ENCODE measurements at regions not wholly inside any gene's neighbourhood (a gene's known extent, or its start where the extent isn't known, plus 50 kb on each side); places are given as distances from the start of the nearest gene placed in this dataset.
A peak's percentile ranks its signal among the peaks of the same experiment; 100 is the strongest.

DNA sequence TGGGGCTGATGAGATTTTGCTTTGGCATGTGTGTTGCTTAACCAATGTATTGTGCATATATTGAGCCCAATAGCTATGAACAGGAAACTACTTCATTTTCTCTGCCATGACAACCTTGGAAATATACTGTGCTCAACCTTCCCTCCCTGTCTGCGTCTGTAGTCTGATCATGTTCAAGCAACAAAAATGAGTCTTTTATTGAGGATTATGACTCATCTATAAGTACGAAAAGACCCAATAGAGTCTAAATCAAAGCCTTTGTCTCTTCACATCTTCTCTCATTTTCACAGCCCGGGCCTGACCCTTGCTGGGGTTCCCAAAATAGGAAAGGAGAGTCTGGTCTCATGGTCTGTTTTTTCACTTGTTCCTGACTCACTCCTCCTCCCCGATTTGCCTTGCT, 158.2 kb downstream of the CAND1 start:
- DNase-seq (ENCODE audit: low read depth): no peak

DNA sequence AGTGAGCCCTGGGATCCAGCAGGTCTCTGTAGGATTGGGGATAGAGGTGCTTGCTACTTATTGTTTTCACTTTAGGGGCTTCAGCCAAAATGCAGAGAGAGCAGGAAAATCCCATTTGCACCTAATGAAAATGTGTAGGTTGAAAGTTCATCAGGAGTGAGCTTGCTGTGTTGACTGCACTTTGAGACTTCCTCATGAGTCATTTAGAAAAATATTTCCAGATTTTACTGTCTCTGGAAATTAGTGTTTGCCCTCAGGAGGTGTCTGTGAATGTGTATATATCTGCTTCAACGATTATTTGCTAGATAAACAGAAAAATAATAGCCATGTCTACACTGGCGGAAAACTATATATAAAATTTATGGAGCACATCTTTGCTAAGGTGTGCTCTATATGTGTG, 159.3 kb downstream of the CAND1 start:
- DNase-seq (ENCODE audit: low read depth): no peak

DNA sequence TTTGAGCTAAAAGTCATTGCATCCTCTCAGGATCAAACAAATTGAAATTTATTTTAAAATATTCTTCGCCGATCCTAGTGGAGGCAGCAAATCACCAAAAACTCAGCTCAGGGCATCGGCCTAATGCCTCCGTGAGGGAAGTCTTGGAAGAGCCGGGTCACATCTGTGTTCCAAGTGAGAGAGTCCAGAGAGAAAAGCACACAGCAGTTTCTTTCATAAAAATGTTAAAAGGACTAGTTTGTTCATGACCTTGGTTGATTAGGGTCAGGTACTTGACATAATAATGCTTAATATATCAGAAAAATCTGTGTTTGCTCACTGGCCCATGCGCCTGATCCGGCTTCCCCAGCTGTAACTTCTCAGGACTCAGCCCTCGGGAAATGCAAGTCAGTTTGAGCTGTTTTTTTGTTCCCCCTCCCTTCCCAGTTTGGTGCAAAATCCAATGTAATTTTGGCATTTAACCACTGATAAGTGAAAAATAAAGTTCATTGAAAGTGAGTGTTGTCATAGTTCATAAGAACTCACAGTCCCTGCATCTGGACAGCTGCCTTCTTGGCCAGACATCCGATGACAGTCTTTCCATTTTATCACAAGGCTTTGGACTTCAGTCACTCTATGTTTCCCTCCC, 161.7 kb downstream of the CAND1 start:
- no peak for DNase-seq (ENCODE audit: low read depth)

DNA sequence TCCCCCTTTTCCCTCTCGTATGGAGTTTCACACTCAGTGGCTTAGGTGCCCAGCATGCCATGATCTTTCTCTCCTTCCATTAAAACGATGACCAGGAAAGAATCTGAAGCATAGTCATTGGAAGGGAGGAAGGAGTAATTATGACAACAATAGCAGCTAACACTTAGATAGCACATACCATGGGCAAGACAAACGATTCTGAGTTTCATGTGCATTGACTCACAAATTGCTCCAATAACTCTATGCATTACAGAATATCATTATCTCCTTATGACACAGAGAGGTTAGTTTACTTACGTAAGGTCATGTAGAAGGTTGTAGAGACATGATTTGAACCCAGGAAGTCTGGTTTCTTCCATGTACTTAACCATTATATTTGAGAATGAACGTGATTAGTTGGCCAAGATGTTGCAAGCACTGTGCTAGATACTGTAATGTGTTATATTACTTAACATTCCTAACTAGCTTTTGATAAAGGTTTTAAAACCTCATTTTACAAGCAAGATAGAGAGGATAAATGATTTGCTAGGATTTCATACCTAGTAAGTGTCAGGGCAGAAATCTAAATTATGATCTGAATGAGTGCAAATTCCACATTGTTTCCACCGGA, 162.4 kb downstream of the CAND1 start:
- no peak for DNase-seq (ENCODE audit: low read depth)

DNA sequence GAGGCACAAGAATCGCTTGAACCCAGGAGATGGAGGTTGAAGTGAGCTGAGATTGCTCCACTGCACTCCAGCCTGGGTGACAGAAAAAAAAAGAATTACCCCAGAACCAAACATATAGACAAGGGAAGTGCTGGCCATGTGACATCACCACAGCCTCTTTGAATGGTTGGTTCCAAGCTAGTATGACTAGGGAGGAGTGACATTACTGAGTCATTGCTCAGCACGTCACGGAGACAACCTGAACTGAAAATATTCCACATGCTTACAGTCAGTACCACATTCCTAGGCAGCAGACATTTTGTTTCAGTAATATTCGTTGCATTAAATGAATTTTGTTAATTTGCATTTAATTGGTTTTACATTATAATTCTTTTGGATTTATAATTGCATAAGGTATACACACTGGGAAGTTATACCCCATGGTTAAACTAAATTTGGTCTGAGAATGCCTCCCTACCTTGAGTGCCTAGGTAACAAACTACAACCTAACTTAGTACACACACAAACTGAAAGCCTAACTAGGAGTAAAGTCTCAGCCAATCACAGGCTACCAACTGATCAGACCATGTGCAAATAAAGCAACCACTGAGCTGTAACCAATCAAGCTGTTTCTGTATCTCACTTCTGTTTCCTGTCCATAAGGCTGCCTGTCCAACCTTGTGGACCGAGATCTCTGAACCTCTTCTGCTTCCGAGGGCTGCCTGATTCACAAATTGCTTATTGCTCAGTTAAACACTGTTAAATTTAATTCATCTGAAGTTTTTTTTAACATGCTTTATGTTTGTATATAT, 164.4 kb downstream of the CAND1 start:
- no peak for DNase-seq (ENCODE audit: low read depth)

DNA sequence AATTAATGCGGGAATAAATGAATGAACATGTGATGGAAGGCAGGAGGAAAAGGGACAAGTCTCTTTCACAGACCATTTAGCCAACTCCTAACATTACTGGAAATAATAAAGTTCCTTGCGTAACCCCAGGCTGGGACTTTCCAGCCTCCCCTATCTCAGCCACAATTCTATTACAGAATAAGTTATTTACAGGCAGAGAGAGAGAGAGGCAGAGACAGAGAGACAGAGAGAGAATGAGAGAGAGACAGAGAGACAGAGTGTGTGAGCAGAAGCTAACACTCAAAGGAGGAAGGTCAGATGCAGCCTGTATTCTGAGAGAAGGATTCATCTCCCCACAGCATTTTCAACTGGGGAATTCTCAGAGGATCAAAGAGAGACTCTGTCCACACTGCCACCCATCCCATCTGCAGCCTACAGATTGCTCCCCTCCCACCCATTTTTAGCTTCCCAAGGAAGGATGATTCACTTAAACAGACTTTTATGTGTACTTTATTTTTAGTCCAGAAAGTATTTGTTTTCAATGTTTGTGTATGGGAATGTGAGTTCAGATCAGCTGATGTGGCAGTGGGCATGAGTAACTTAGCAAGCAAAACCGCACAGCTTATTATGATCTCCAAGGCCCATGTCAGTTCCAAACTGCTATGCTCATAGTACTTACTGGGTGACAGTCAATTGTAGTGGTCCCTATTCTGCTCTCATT, 165.7 kb downstream of the CAND1 start:
- DNase-seq (ENCODE audit: low read depth): no peak

DNA sequence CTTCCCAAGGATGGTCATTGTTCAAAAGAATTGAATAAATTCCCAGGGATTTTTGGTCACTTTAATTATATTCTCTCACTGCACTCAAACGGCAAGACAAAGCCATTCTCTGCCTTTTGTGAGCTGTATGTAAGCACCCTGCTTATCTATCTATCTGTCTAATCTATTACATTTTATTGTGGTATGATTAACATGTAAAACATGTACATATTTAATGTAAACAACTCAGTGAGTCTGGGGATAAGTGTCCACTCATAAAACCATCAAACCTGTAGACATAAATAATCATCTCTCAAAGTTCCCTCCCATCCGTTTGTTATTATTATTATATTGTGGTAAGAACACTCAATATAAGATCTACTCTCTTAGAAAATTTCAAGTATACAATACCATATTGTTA, 167.1 kb downstream of the CAND1 start:
- no peak for DNase-seq (ENCODE audit: low read depth)

DNA sequence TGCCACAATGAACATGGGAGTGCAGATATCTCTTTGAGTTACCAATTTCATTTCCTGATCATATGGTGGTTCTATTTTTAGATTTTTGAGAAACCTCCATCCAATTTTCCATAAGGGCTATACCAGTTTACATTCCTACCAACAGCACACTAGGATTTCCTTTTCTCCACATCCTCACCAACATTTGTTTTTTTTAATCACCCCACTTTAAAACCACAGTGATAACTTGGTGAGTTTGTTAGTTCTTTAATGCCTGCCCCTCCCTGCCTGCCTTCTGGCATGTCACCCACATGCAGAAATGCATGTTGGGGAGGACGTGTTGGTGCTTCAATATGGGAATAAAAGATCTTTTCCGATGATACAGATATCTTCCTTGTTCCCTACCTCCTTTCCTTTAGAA, 167.9 kb downstream of the CAND1 start:
- DNase-seq (ENCODE audit: low read depth): no peak

DNA sequence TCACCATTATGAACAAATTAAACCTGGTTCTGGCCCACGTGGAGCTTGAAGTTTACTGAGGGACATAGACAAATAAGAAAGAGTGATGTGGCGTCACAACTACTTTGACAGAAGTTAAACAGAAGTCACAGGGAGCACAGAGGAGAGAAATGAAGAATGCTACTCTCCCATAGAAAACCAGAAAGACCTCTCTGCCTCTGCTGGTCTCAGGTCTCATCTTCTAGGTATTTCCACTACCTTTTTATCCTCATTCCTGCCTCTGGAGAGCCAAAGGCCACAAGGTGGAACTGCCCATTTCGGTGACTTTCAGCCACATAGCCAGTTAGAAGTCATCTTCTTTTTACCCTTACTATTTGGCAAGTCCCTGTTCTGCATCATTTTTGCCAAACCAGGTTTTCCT, 170.5 kb downstream of the CAND1 start:
- no peak for DNase-seq (ENCODE audit: low read depth)

DNA sequence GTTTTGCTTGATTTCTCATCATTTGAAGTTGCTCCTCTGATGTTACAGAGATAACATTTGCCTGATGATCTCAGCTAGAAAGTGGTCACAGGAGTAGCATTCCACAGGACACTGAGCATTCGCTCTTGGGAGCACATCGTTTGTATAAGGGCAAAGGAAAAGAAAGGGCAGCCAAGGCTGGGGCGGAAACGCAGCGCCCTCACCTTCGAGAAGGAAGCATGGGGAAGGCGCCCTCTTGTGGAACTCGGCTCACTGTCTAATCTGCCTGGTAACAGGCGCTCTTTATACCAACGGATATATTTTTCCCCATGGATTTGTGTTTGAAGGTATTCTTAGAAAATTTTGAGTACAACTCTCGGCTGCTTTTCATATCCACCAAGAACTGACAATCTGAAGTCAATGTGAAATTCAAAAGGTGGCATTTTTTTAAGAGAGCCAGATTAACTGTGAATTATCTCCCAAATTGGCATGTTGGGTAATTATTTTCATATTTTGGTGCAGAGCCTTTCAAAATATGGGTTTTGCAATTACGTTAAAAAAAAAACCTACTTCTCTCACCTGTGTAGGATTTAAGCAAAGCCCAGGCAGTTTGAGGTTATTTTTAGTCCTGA, 172.7 kb downstream of the CAND1 start:
- DNase-seq (ENCODE audit: low read depth): peak; percentile 63

DNA sequence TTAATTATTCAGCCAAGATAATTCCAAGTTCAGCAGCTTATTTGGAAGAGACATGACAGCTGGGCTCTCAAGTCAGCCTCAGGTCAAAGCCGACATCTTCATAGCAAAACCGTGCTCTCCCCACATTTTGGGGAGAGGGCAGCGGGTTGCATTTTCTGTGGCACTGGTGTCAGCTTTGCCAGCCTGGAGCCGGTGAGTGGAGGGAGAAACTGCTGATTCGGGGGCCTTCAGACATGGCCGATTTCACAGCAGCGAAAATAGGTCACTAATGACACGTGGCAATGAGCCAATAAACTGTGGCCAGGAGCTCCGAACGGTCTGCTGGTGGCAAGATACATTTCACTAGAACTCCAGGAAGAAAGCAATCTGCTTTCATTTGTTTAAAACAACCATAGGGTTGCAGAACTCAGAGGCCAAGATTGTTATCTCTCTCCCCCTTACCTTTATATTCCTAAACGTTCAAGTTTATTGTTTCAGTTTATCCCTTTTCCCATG, 173.2 kb downstream of the CAND1 start:
- DNase-seq (ENCODE audit: low read depth): no peak

DNA sequence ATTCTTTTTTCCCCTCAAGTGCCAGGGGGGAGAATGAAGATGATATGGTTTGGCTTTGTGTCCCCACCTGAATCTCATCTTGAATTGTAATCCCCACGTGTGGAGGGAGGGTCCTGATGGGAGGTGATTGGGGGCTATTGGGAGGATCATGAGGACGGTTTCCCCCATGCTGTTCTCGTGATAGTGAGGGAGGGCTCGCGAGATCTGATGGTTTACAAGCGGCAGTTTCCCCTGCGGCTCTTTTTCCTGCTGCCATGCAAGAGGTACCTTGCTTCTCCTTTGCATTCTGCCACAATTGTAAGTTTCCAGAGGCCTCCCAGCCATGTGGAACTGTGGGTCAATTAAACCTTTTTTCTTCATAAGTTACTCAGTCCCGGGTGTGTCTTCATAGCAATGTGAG, 173.7 kb downstream of the CAND1 start:
- DNase-seq (ENCODE audit: low read depth): no peak

DNA sequence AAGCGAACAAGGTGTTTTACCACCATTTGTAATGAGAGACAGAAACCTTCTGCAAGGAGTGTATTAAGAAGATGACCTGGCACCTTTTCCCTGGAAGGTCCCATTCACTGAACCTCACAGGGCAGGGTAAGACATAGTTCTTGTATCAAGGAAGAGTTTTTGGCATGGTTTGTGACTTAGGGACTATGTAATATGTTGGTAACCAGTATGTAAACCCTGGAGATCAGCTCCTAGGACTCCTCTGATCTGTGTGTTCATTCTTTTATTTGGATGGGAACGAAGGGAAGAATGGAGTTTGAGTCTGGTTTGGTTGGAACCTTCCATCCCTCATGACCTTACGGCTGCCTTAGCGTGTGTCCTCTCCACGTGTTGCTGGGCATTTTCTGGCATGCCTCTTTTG, 175.4 kb downstream of the CAND1 start:
- DNase-seq (ENCODE audit: low read depth): no peak

DNA sequence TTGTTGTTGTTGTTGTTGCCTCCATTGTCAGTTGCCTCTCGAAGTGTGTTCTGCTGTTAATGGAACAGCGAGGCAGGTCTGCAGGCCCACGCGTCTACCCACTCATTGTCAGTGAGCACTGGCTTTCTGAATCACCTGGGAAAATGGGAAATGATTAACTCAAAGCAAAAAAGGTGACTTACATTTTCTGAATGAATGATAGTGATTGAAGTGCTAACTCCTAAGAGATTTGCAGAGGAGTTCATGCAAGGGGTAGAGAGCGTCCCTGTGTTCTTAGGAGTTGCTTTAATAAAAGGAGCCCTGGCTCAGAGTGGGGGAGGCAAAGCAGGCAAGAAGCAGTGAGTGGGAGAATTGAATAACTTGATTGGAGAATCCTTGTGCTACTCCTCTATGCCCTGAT, 177.6 kb downstream of the CAND1 start:
- DNase-seq (ENCODE audit: low read depth): no peak

DNA sequence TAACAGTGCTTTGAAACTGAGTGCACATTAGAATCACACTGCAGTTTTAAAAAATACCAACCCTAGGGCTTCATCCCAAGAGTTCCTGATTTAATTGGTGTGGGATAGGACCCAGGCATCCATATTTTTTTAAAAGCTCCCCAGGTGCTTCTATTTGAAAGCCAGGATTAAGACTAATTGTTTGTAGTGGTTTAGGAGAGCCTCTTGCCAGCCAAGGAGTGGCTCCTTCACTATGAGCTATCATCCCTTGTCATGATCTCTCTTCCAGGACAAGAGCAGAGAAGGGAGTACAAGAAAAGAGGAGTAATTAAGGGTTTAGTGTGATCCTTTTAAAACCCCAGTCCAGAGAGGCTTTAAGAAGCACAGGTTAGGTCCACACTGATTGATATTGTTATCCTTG, 178.0 kb downstream of the CAND1 start:
- no peak for DNase-seq (ENCODE audit: low read depth)

DNA sequence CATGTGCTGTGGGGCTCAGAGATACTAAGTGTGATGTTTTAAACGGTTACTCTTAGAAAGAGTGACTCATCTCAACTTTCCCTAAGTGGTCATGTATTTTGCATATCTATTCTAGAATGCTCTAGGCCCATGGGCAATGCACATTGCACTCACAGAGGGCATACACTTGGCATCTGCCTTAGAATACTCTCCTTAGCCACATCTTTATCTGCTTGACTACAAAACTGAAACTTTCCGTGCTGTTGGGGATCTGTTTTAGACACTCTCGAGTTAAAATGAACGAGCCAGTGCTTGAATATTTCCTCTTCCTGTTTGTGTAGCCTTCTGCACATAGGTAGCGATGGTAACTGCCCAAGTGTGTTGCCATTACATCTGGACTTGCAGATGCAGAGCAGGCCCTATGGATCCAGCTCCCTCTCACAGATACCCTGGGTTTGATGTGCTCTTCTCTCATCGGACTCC, 180.5 kb downstream of the CAND1 start:
- no peak for DNase-seq (ENCODE audit: low read depth)

DNA sequence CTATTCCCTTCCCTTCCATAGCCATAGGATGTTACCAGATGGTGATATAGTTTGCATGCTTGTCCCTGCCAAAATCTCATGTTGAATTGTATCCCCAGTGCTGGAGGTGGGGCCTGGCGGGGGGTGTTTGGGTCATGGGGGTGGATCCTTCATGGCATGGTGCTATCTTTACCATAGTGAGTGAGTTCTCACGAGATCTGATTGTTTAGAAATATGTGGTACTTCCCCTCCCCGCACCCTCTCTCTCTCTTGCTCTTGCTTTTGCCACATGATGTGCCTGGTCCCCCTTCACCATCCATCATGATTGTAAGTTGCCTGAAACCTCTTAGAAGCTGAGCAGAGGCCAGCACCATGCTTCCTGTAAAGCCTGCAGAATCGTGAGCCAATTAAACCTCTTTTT, 181.3 kb downstream of the CAND1 start:
- DNase-seq (ENCODE audit: low read depth): no peak

DNA sequence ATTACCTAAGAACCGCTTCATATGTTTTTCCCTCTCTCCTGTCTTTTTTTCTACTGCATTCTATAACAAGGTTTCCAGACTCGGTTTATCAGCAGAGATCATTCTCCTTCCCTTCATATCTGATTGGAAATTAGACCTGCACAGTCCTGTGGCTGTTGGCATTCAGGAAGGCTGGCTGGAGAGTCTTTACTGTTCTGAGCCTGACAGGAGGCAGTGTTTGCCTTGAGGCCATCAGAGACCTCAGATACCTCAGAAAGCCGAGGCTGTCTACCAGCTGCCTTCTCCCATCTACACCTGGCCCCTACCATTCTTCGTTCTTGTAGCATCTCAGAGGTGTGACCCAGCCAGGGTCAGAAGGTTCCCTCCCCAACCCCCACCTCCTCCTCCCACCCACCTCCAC, 182.0 kb downstream of the CAND1 start:
- no peak for DNase-seq (ENCODE audit: low read depth)

DNA sequence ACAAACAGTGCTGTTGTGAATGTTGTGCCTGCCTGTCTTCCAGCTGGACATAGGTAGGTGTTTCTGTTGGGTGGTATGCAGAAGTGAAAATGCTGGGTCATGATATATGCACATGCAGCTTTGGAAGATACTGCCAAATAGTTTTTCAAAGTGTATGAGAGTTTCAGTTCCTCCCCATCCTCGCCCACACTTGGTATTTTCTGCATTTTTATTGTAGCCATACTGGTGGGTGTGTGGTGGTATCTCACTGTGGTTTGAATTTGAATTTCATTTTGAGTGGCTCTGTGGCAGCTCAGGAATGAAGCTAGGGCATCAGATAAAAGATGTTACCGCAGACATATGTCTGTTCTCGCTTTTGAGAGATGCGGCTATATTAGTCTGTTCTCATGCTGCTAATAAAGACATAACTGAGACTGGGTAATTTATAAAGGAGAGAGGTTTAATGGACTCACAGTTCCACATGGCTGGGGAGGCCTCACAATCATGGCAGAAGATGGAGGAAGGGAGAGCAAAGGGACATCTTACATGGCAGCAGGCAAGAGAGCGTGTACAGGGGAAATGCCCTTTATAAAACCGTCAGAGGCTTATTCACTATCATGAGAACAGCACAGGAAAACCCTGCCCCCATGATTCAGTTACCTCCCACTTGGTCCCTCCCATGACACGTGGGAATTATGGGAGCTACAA, 183.1 kb downstream of the CAND1 start:
- no peak for DNase-seq (ENCODE audit: low read depth)

DNA sequence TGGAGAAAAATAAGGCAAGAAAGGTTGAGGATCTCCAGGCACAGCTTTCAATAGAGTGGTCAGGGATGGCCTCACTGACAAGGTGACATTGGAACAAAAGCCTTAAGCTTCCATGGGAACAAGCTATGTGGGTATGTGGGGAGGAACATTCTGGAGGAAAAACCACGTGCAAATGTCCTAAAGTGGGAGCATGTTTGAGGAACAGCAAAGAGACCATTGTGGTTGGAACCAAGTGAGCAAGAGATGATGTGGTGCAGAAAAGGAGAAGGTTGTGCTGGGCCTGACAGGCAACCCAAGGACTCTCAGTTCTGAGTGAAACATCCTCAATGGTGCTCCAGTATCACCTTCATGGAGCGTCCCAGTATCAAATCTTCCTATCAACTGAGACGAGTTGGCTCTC, 184.0 kb downstream of the CAND1 start:
- DNase-seq (ENCODE audit: low read depth): no peak

DNA sequence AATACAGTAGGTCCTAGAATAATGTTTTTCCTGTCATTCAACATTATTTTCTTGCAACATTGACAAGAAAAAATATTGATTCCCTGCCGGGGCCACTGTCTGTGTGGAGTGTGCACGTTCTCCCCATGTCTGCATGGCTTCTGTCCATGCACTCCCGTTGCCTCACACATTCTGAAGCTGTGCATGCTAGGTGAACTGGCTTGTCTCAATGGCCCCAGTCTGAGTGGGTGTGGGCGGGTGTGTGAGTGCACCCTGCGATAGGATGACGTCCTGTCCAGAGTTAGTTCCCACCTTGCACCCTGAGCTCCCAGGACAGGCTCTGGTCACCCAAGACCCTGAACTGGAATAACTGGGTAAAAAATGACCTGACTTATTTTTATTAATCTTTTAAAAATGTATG, 186.1 kb downstream of the CAND1 start:
- no peak for DNase-seq (ENCODE audit: low read depth)

DNA sequence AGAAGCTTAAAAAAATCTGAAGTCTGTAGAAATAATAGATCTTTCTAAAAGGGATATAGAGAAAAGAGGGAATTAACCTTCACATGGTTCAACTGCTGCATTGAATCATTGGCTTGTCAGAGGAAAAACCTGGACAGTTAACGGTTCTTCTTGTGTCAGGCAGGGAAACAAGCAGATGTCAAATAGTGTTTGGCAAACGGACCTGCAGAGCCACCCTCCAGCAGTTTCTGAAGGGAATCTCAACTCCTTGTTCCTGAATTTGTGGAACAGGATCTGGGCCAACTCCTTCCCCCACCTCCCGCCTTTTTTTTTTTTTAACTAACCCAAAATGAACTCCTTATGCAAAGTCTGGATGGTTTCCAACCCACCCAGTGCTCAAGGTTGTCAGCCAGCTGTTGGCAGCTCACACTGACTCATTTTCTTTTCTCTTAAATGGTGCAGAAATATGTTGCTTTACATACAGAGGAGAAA, 187.3 kb downstream of the CAND1 start:
- no peak for DNase-seq (ENCODE audit: low read depth)
